ENCODE measurements at regions not wholly inside any gene's neighbourhood (a gene's known extent, or its start where the extent isn't known, plus 50 kb on each side); places are given as distances from the start of the nearest gene placed in this dataset.
A peak's percentile ranks its signal among the peaks of the same experiment; 100 is the strongest.

GRCh38 chr1:221459558-221459957 is 282.3 kb downstream of the DUSP10 start:
- Histone ChIP-seq H3K4me1 (no peaks in the 10 kb centered on the region), H3K4me3 (no peak overlapping the region), H3K36me3 (no peaks in the 10 kb centered on the region), H3K9me3 (no peaks in the 10 kb centered on the region), H3K27me3 (no peaks in the 10 kb centered on the region), H3K27ac (no peak overlapping the region)
- ATAC-seq (peak; percentile 31), DNase-seq (no peak)
- TF ChIP-seq, protein P1, sequence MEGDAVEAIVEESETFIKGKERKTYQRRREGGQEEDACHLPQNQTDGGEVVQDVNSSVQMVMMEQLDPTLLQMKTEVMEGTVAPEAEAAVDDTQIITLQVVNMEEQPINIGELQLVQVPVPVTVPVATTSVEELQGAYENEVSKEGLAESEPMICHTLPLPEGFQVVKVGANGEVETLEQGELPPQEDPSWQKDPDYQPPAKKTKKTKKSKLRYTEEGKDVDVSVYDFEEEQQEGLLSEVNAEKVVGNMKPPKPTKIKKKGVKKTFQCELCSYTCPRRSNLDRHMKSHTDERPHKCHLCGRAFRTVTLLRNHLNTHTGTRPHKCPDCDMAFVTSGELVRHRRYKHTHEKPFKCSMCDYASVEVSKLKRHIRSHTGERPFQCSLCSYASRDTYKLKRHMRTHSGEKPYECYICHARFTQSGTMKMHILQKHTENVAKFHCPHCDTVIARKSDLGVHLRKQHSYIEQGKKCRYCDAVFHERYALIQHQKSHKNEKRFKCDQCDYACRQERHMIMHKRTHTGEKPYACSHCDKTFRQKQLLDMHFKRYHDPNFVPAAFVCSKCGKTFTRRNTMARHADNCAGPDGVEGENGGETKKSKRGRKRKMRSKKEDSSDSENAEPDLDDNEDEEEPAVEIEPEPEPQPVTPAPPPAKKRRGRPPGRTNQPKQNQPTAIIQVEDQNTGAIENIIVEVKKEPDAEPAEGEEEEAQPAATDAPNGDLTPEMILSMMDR (IDR thresholded peaks at IDR 0.05), result no peak
- intact Hi-C loops (cut with DNase I), result no loop called here

DNA sequence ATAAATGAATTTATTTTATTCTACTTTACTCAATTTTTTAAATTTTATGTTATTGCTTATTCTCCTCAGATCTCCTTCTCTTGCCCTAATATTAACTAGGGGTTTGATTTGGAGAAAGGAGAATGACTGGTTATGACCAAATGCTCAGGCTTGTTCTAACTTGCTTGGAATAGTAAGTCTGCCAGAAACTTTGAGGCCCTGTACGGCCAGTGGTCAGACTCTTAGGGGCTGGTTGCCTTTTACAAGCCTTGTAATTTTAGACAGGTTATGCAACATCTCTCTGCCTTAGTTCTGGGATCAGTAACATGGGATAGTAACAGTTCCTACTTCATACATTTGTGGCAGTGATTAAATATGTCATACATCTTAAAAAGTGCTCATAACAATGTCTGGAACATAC is 279.5 kb downstream of the DUSP10 start:
- TF ChIP-seq, protein P1 (IDR thresholded peaks at IDR 0.05), result no peak
- H3K4me1 ChIP-seq, result no peaks in the 10 kb centered on the region
- H3K27me3 ChIP-seq, result no peaks in the 10 kb centered on the region
- DNase-seq (no peak), ATAC-seq (no peak)
- H3K27ac ChIP-seq, result no peak overlapping the region
- H3K4me3 ChIP-seq, result no peak overlapping the region
- H3K36me3 ChIP-seq, result no peaks in the 10 kb centered on the region
- no peaks in the 10 kb centered on the region for H3K9me3 ChIP-seq
- intact Hi-C loops (cut with DNase I), result no loop called here

GRCh38 chr1:221468546-221468945 is 273.3 kb downstream of the DUSP10 start:
- TF ChIP-seq, protein P1 (IDR thresholded peaks at IDR 0.05), result no peak
- Histone ChIP-seq H3K36me3 (no peaks in the 10 kb centered on the region), H3K4me1 (no peaks in the 10 kb centered on the region), H3K9me3 (peaks cover 0 to 4% of the 10 kb centered on the region in 2 donors), H3K27ac (no peak overlapping the region), H3K27me3 (no peaks in the 10 kb centered on the region), H3K4me3 (no peak overlapping the region)
- no peak for DNase-seq
- intact Hi-C loops (cut with DNase I), result no loop called here
- ATAC-seq, result no peak

GRCh38 chr1:221469476-221469875 is 272.4 kb downstream of the DUSP10 start:
- Histone ChIP-seq H3K4me1 (no peaks in the 10 kb centered on the region), H3K27ac (no peak overlapping the region), H3K4me3 (no peak overlapping the region), H3K27me3 (no peaks in the 10 kb centered on the region), H3K36me3 (no peaks in the 10 kb centered on the region), H3K9me3 (peaks cover 0 to 4% of the 10 kb centered on the region in 2 donors)
- intact Hi-C loops (cut with DNase I), result no loop called here
- TF ChIP-seq, protein P1 (IDR thresholded peaks at IDR 0.05), result no peak
- ATAC-seq, result no peak
- no peak for DNase-seq

- no peaks in the 10 kb centered on the region for H3K27me3 ChIP-seq
- no peak overlapping the region for H3K27ac ChIP-seq
- no peaks in the 10 kb centered on the region for H3K4me1 ChIP-seq
- TF ChIP-seq, protein P1 (IDR thresholded peaks at IDR 0.05), result no peak
- H3K36me3 ChIP-seq, result no peaks in the 10 kb centered on the region
- H3K9me3 ChIP-seq, result peaks cover 0 to 4% of the 10 kb centered on the region in 2 donors
- DNase-seq (no peak), ATAC-seq (no peak)
- intact Hi-C loops (cut with DNase I), result no loop called here
- H3K4me3 ChIP-seq, result no peak overlapping the region
Measured at GRCh38 chr1:221470000-221470698, 271.7 kb downstream of the DUSP10 start.

Data from left lung (tissue), 4 donors.